Dedifferentiated amniotic fluid mesenchymal stem cell (primary cell): ENCODE measurements at regions not wholly inside any gene's neighbourhood (a gene's known extent, or its start where the extent isn't known, plus 50 kb on each side); places are given as distances from the start of the nearest gene placed in this dataset.
"Not testable (repeated sequence)": the region's sequence is repeated elsewhere in the genome, so short reads cannot be mapped to it uniquely, and the experiment has no call there.

ENCODE experiments used
- DNase-seq: peaks from one replicate; pipeline ENCODE4 v3.0.0-alpha.2; 2016; ENCODE audit errors: extremely low spot score

GRCh38 chr10:25867321-25867720 is 66.7 kb upstream of the MYO3A start:
- no peak for DNase-seq

GRCh38 chr10:25869067-25869591 is 64.9 kb upstream of the MYO3A start:
- DNase-seq = no peak

GRCh38 chr10:25869609-25870008 is 64.4 kb upstream of the MYO3A start:
- no peak for DNase-seq

GRCh38 chr10:25874402-25874801 is 59.6 kb upstream of the MYO3A start:
- DNase-seq = not testable (repeated sequence)

GRCh38 chr10:25875556-25876165 is 58.4 kb upstream of the MYO3A start:
- peak; percentile 57 for DNase-seq

- no peak for DNase-seq
Measured at GRCh38 chr10:25877296-25877695, 56.7 kb upstream of the MYO3A start.
